HG02885 (cell line): ENCODE measurements at regions not wholly inside any gene's neighbourhood (a gene's known extent, or its start where the extent isn't known, plus 50 kb on each side); places are given as distances from the start of the nearest gene placed in this dataset.

Source experiments
- ATAC-seq: cut with Tn5 transposase; IDR thresholded peaks from one replicate; pipeline ENCODE4 v1.9.1; 2021; ENCODE audit warnings: mild to moderate bottlenecking; ENCODE audit not compliant: unreplicated experiment, poor library complexity

GRCh38 chr5:53323511-53323910, 156.9 kb upstream of the FST start:
- ATAC-seq, result no peak

- ATAC-seq, result no peak
Measured at GRCh38 chr5:53323943-53324642, 156.3 kb upstream of the FST start.

DNA sequence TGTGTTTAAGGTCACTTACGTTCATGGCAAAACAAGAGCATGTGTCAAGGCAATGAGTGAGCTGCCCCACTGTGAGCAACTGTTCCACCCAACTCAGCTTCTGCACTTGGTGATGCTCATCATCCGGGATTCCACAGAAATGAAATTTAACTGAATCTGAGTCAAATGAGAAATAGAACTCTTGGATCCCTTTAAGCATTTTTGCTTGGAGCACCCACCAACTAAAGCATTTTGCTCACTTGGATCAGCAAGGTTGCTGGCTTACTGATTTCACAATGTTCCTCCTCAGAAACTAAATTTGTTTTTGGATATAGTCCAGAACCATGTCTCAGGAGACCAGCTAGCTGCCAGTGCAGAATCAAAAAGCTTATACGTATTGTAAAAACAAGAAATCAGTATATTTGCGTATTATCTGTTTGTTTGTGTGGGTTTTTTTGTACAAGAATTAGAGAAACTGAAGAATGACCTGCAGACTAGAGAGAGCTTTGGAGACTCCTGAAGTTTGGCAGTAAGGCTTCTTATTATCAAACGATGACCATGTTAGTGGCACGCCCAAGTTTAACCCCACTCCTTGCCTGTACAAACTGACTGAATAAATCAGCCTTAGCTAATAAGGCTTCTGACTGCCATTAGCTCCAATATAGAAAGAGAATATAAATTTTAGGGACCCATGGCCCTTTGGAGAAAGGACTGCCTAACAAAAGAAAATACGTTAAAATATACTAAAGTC, 153.8 kb upstream of the FST start:
- ATAC-seq, result no peak

GRCh38 chr5:53327811-53328334, 152.6 kb upstream of the FST start:
- ATAC-seq, result no peak

DNA sequence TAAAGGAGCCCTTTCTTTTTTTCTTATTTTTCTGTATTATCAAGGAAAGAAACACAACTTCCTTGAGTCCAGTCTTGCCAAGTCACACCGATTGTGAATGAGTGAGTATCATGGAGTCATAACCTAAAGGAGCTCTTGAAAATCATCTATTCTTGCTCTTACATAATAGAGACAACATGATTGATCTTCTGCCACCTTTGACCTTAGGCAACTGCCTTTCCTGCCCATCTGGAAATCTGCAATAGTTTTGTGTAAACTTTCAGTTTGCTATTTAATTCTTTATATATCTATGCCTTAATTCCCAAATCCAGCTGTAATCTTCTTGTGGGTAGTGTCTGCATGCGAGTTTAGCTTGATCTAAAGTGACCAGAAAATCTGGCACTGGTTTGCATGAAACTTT, 149.9 kb upstream of the FST start:
- no peak for ATAC-seq

GRCh38 chr5:53331463-53331862, 149.0 kb upstream of the FST start:
- no peak for ATAC-seq

GRCh38 chr5:53333160-53333559, 147.3 kb upstream of the FST start:
- no peak for ATAC-seq

- ATAC-seq, result no peak
Measured at GRCh38 chr5:53334431-53334941, 145.9 kb upstream of the FST start.

DNA sequence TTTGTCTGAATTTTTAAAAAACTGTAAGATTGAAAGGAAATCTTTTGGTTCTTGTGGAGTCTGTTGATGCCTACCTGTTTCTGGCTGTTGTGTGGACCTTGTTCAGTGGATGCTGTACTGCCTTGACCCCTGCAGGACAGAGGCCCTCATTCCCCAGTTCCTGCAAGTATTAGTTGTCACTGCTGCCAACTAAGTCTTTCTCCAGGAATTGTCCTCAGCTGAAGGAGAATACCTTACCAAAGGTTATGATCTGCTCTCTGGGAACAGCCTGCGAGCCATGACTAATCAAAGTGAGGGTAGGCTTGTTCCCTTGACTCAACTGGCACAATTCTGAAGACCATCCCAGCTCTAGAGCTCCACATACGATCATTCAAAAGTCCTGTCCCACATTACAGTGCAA, 145.3 kb upstream of the FST start:
- no peak for ATAC-seq

GRCh38 chr5:53337827-53338226, 142.6 kb upstream of the FST start:
- ATAC-seq, result no peak

DNA sequence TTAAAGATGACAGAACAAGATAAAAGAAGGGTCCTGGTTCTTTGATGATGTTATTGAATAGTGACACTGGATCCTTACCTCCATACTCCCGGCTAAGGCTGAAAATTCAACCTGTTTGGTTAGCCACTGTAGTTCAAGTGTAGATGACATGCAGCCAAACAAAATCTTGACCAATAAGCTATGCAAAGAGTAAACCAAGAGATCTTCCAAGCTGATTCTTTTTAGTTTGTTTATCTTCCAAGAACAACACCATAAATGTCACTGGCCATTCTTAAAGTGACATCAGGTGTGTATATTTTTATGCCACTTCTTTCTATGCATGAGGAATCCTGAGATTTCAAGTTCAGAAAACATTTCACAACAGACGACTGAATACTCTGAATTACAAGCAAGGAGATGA, 141.5 kb upstream of the FST start:
- ATAC-seq, result no peak

GRCh38 chr5:53339962-53340540, 140.4 kb upstream of the FST start:
- ATAC-seq, result no peak

DNA sequence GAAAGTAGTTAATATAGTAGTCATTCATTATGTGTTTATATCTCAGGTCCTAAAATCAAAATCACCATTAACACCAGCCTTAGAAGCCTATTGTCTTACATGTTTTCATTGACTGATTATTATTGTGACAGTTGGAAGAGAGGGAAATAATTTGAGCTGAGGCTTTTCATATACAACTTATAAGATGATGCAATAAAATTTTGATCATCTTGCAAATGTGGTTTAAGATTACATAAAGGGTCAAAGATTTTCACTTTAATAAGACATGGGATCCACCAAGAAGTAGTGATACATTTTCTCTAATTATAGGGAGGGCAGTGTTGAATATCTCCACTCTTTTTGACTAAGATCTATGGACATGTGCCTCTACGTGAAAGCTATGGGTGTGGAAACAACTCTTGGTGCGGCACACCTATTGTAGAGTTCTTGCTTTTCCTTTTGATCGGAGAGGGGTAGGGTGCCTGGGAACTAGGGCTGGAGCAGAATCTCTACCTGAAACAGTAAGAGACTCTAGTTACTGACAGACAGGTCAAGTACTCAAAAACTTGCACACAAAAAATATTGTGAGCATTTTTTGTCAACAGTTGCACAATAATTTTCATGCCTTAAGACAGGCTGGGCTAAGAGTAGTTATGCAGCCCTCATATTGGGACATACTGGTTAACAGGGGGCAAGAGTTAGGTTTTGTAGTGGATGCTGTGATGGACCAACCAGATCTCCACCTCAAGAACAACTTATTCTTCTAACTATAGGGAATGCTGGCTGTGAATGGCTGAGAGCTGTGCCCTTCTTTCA, 139.3 kb upstream of the FST start:
- no peak for ATAC-seq

DNA sequence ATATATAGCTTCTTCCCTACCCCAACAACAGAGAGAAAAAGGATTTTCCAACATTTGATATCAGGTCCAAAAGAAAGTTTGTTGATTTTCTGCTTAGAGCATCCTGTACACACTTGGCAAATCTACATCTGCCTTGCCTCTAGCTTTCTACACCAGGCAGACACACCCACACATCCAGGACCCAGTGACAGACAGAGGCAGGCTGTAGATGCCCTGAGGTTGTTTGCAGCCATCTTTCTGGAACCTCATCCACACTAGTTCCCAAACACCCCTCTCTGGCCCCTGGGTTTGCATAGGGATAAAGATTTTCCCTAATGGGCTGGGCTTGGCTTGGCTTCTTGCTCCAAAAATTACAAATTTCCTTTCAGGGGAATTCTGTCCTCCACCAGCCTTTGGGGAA, 138.2 kb upstream of the FST start:
- ATAC-seq, result no peak

DNA sequence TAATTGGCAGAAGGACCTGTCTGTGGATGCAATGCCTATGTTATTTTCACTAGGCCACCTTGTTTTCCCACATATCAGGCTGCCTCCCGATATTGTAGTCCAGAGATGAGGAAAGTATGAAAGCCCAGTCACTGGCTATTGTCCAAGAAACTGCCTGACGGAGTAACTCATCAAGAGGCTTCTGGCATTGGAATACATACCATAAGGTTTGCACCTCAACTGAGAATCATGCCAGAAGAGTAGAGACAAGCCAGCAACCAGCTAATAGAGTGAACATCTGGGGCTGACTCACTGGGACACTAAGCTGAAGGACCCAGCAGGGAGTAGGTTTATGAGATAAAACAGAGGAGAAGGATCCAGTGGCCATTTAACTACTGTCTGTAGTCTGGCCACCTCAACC, 137.2 kb upstream of the FST start:
- ATAC-seq, result no peak

DNA sequence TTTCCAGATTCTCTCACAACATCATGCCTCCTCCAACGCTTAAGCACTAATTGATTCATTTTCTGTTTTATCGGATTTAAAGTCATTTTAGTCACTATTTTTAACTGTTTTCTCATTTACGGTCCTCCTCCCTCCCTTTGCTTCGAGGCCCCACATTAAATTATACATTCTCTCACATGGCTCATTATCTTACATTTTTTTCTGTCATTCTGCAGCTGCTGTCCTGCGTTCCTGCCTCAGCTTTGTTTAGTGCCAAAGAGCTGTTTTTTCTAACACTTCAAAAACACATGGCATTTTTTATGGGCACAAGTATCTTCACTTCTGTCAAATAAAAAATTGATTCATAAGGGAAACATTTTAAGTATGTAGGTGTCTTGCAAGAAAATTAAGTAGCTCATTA, 130.1 kb upstream of the FST start:
- no peak for ATAC-seq

GRCh38 chr5:53350991-53351770, 129.2 kb upstream of the FST start:
- ATAC-seq, result no peak

DNA sequence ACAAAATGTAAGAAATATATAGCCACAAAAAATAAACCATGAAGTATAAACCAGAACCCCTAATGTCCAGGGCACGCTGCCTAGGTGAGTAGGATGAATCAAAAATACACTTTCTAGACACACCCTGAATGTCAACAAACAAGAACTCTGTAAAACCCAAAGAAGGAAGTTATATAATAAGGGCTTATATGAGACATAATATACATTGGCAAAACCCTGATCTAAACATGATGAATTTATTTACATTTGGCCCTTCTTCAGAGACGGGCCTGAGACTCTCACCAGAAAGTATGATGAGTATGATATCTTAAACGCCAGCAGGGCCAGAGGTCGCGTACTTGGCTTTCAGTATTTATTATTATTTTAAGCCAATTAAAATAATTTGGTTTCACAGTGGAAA, 125.1 kb upstream of the FST start:
- ATAC-seq, result no peak

GRCh38 chr5:53355931-53356330, 124.5 kb upstream of the FST start:
- no peak for ATAC-seq

- peak; percentile 88 for ATAC-seq
Measured at GRCh38 chr5:53357439-53357838, 123.0 kb upstream of the FST start.
